Embryonic facial prominence (tissue), 1 donor: ENCODE measurements at regions not wholly inside any gene's neighbourhood (a gene's known extent, or its start where the extent isn't known, plus 50 kb on each side); places are given as distances from the start of the nearest gene placed in this dataset.
A peak's percentile ranks its signal among the peaks of the same experiment; 100 is the strongest.
"Not testable (repeated sequence)": the region's sequence is repeated elsewhere in the genome, so short reads cannot be mapped to it uniquely, and the experiment has no call there.

Experiments used
- DNase-seq: peaks from one replicate; pipeline ENCODE4 v3.0.0-alpha.2; 2016; ENCODE audit errors: extremely low spot score

DNA sequence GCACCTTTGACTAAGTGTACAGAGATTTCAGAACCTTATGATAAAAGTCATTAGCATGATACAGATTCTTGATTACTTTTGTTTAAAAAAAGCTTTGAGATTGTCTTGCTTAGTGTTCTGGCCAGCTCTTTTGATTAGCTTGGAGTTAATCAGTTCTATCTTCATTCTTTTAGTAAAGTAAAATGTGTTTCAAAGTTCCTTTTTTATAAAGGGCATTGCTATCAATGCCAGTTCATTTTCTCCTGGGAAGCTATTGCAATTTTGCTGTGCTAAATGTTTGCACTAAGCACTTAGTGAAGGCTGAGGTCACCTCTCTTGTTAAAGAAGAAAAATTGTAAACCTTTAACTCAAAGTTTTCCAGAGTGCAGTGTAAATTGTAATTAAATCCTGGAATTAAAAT, 946.7 kb upstream of the TMPRSS15 start:
- no peak for DNase-seq

DNA sequence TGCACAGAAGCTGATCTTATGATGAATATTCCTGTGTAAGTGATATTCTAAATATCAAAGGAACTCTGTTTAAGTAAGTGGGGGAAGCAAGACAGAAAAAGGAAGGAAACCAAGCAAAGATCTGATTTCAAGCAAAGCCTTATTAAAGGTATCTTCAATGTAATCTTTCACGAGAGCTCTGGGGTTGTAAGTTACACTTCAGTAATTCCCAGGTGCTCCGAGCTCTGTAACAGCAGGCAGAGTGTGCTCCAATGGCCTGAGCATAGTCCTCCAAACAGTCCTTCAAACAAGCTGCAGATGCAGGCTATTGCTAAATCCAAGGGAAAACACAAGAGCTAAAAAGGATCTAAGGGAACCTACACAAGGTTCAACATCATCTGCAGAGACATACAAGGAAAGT, 949.7 kb upstream of the TMPRSS15 start:
- no peak for DNase-seq

DNA sequence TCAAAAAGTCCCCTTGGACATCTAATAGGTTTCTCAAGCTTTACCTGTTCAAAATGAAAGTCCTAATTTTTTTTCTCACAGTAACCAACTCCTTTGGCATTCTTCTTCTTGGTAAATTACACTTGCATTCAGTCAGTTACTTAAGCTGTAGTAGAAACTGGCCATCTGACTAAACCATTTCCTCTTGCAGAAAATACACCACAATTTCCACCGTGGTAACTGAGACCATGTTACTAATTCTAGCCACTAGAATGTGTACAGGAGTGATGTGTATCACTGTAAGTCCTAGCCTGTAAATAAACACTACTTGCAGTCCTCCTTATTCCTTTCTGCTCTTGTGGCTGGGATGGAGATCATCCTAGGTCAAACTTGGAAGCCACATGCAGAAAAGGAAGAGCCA, 965.4 kb upstream of the TMPRSS15 start:
- no peak for DNase-seq

DNA sequence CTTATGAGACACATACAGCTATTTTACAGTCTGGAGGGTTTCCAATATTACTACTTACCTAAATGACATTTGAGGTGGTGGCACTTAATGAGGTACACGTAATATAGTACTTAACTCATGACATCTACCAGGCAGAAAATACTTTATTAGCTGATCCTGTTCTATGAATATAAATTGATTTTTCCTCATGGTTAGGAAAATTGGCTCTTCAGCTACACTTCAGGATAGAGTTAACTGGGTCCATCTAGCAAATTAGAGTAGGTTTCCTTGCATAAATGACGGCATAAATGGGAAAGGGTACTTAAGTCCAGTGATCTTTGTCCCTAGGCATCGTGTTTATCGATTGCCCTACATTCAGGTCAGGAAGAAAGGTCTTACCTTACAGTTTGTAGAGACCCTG, 988.8 kb upstream of the TMPRSS15 start:
- no peak for DNase-seq

DNA sequence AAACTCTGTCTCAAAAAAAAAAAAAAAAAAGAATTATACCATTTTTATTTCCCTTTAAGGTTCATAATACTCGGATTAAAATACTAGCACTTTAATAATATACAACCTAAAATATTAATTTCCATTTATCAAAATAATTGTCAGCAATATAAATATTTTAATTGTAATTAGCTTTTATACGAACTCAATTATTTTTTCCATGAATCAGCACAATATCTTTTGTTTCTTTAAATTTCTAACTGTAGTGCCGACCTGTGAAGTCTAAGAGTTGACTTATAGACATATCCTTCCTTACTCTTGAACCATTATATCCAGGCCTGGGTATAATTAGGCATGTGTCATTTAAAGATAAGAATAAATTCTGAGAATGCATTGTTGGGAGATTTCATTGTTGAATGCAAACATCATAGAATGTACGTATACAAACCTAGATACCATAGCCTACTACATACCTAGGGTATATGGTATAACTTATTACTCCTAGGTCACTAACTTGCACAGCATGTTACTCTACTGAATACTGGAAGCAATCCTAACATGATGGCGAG, 996.7 kb upstream of the TMPRSS15 start:
- no peak for DNase-seq

DNA sequence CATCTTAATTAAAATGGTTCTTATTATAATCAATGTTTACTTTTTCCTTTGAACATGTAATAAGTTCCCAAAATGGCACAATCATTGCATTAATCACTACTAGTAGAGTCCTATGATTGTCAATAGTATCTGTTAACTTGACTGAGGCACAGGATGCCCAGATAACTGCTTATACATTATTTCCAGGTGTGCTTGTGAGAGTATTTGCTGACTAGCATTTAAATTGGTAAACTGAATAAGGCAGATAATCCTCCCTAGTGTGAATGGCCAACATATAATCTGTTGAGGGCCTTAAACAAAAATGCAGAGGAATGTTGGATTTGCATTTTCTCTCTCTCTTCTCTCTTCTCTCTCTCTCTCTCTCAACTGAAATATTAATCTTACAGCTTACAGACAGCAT, 999.3 kb upstream of the TMPRSS15 start:
- DNase-seq = no peak

DNA sequence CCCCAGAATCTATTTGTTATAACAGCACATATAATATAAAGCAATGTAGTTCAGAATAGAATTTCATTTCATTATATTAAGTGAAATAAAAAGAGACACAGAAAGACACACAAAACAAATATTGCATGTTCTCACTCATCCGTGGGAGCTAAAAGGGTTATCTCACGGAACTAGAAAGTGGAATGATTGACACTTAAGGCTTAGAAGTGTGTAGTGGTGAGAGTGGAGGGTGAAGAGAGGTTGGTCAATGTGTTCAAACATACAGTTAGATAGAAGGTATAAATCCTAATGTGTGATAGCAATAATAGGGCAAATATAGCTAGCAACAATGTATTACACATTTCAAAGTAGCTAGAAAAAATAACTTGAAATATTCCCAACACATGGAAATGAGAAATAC, 1001.7 kb upstream of the TMPRSS15 start:
- no peak for DNase-seq

DNA sequence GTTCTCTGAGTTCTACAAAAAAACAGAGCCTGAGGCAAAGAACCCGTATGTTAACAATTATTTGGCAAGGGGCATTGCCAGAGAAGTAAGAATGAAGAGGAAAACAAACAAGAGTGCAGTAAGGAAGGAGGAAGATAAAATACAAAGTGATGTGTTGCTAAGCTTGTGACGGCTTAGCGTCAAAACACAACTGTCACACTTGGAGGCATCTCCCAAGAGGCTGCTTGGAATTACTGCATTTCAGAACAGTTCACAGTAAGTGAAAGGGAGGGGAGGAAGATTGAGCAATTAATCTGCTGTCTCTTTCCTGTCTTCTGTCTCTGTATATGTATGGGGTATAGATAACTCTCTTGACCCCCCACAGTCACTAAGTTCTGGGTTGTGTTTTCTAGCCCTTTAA, 1017.0 kb upstream of the TMPRSS15 start:
- peak; percentile 7 for DNase-seq

DNA sequence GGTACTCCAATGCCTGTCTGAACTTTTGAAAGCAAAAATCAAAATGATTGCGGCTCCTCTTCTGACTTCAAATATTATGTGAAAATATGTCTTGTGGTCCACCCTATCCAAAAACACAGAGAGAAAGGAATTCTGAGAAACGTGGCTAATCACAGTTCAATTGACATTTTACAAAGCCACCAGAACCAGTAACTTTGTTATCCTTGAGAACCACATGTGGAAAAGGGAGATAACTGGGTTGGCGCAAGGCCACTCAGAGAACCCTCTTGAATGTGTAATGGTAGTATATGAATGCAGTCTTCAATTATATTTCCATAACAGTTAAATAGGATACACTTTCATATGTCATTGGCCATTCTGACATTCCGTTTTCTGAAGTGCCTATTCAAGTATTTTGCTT, 1030.0 kb upstream of the TMPRSS15 start:
- no peak for DNase-seq

DNA sequence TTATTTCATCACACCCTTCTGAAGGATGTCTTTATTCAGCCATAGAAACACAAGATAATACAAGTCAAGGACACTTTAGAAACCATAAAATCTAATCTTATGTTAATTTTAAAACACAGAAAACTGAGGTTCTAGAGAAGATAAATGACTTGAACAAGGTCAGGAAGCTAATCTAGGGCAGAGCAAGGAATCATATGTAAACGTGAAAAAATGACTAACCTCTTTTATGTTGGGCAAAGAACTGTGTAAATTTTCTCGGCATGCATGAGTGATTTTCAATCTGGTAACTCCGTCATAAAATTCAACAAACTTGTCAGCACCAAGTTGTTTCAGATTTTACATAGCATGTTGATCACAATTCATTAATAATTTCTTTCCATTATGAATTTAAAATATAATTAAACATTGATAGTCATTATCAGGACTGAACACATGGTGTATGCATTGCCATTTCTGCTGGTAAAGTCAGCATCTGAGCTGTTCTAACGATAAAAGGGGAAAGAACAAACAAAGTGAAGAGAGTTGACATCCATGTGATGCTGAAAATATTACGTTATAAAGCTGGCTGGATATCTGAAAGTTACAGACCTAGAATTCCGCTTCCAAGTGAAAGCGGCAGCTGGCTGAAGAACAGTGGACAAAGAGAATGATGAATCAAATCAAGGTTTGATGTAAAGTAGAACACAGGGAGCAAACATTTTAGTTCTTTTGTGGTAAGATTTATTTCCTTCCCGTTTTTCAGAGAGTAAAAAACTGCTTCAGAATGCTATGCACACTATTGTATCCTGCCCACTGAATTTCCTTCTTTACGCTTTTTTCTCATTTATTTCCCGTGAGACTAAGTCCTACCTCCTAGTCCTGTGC, 1037.4 kb upstream of the TMPRSS15 start:
- DNase-seq = no peak

DNA sequence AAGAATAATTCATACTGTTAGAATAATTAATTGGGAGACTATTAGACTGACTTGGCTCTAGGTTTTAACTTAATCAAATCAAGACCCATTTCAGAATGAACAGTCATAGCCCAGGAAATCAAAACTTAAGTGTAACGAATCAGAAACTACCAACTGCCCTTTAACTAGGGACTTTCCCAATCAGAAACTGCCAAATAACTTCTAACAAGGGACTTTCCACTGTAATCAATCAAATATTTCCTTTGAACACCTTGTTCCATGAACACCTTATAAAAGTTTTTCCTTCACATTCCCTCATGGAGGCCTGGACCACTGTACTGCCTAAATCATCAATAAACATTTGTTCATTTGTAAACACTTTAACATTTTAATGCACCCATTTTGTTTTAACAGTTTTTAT, 1054.7 kb upstream of the TMPRSS15 start:
- no peak for DNase-seq

DNA sequence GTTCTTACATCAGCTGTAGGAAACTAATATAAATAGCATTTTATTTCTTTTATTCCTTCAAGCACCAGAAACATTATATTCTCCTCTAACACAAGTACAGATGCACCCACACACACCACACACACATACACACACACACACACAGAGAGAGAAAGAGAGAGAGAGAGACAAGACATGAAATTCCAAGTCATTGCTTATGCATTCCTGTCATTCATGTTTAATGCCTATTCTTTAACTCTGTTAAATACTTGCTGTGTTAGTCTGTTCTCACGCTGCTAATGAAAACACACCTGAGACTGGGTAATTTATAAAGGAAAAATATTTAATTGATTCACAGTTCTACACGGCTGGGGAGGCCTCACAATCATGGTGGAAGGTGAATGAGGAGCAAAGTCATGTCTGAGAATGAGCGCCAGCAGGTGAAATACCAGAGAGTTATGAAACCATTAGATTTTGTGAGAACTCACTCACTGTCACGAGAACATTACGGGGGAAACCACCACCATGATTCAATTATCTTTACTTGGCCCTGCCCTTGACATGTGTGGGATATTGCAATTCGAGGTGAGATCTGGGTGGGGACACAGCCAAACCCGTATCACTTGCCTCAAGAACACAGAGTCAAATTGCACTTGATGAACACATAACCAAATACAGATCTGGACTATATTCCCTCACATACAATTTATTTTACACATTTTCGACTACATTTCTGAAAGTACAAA, 1058.1 kb upstream of the TMPRSS15 start:
- no peak for DNase-seq

DNA sequence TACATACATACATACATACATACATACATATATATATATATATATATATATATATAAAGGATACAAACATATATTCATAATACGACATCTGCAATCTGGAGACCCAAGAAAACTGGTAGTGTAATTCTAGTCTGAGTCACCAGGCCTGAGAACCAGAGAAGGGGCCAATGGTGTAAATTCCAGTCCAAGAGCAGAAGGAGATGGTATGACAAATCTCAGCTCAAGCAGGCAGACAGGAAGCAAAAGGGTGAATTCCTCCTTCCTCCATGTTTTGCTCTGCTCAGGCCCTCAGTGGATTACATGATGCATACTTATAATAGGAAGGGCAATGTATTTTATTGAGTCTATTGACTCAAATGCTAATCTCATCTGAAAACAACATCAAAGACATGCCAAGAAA, 1060.4 kb upstream of the TMPRSS15 start:
- no peak for DNase-seq

DNA sequence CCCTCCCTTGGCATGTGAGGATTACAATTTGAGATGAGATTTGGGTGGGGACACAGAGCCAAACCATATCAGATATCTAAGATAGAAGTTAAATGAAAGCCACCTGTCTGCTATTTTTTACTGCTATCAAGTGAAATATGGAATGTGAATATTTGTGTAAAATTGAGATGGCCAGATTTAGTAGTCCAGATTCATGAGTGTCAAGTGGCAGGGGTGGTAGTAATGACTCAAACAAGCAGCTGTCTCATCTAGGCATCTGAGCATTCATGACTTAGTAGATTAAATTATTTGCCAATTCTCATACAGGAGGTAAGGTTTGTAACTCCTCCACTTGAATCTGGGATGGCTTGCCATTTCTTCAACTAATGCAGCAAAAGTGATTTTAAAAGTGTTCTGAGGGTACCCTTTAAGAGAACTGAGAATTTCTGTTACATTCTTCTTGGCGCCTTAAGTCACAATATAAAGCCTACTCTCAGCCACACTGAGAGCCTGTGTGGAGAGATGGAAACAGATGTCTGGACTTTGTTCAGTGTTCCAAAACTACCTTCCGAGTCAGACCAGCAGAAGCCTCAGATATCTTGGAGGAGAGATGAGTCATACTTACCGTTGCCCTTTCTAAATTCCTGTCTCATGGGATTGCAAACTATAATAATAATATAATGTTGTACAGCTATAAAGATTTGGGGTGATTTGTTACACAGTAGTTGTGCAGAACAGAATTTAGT, 1065.6 kb upstream of the TMPRSS15 start:
- DNase-seq = no peak

DNA sequence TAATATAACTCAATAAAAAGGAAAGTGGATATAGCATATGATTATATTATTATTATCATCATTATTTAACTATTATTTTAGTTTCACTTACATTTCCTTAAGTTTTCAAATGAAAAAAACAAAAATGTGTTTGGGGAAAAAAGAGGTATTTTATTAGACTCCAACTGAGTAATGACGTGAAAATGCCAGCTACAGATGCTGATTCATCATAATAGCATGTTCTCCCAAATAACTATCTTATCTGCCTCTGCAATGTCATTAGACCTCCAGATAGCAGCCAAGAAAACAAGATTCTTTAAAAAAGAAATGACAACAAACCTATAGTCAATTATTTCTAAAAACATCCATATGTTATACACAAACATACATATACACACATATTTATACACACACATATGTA, 1071.9 kb upstream of the TMPRSS15 start:
- no peak for DNase-seq

DNA sequence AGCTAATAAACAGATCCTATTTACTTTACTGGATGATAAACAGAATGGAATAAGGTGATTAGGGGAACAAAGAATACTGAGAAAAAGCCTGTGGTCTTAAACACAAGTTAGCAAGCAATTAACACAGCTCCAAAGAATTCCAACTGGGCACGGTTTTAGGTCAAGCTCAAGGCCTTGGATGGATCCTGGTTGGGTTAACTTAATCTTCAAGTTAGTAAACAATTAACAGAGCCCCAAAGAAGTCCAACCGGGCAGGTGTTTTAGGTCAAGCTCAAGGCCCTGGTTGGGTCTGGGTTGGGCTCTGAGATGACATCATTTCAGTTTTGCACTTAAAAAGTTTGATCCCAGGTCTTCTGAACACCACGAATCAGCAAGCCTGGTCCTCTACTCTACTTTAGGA, 1086.3 kb upstream of the TMPRSS15 start:
- no peak for DNase-seq

DNA sequence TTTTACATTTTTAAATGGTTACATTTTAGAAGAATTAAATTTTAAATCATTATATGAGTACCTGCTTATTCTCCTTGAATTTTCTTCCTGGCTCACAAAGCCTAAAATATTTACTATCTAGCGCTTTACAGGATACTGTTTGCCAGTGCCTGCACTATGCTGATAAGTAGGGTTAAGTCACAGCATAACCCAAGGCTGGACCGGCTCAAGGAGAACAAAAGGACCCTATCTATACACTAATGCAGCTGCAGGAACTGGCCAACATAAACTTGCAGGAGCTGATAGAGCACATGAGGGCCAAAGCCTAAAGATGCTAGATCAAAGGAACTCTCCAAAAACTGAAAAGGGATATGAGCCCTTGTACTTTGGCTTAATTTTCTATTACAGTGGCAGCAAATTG, 1086.9 kb upstream of the TMPRSS15 start:
- no peak for DNase-seq

DNA sequence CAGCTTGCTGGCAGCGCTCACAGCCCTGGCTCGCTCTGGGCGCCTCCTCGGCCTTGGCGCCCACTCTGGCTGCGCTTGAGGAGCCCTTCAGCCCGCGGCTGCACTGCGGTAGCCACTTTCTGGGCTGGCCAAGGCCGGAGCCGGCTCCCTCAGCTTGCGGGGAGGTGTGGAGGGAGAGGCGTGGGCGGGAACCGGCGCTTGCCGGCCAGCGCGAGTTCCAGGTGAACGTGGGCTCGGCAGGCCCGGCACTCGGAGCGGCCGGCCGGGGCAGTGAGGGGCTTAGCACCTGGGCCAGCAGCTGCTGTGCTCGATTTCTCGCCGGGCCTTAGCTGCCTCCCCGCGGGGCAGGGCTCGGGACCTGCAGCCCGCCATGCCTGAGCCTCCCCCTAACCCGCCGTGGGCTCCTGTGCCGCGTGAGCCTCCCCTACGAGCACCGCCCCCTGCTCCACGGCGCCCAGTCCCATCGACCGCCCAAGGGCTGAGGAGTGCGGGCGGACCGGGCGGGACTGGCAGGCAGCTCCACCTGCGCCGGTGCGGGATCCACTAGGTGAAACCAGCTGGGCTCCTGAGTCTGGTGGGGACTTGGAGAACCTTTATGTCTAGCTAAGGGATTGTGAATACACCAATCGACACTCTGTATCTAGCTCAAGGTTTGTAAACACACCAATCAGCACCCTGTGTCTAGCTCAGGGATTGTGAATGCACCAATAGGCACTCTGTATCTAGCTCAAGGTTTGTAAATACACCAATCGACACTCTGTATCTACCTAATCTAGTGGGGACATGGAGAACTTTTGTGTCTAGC, 1090.1 kb upstream of the TMPRSS15 start:
- not testable (repeated sequence) for DNase-seq

DNA sequence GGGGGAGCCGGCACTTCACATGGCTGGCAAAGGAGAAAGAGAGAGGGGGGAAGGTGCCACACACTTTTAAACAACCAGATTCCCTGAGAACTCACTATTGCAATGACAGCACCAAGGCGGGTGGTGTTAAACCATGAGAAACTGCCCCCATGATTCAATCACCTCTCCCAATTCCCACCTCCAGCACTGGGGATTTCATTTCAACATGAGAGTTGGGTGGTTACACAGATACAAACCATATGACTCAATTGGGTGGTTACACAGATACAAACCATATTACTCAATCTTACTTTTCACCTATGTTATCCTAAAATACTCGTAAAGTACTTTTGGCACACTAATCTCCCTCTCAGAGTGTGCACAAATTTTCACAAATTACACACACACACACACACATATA, 1097.5 kb upstream of the TMPRSS15 start:
- no peak for DNase-seq

DNA sequence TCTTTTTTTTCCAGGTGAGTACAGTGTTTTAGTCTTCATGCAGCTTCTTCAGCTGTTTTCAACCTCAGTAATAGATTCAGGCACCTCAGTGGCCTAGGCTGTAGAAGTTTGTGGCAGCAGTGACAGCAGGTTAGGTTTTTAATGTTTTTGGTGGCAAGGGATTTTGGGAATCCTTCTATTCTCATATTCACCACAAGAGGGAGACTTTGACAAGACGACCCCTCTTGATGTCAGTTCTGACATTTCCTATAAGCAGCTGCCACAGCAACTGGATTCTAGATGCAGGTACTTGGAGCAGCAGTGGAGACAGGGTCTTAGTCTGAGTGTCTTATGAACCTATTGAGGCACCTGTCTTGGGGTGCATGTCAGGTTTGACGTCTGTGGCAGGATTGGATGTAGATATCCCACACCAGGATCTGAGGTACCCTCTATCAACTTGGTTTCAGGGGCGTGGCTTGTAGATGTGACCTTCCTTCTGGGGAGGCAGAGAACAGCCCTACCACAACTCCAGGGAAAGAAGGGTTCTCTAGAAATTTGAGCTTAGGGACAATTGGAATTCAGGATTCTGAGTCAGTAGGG, 1104.2 kb upstream of the TMPRSS15 start:
- DNase-seq = no peak

DNA sequence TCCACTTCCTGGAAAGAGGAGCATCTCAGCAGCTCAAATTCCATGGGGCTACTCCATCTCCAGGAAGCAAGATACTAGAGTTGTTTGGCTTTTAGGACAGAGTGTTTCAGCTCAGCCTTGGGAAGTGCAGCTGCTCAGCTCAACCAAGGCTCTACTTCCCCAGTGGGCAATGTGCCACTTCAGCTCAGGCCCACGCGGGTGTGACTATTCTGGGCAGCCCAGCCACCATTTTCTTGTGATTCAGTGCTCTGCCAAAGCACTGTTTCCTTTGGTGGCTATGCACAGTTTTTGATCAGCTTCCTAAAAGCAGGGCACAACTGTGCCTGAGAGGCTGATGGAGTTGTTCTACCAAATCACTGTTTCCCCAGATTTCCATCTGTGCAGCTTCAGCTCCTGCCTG, 1104.9 kb upstream of the TMPRSS15 start:
- DNase-seq = no peak
